HFF-Myc (cell line): ENCODE measurements at regions not wholly inside any gene's neighbourhood (a gene's known extent, or its start where the extent isn't known, plus 50 kb on each side); places are given as distances from the start of the nearest gene placed in this dataset.

Experiments
- DNase-seq: peaks from one replicate; pipeline ENCODE4 v3.0.0-alpha.2; 2011; ENCODE audit warnings: low read depth; ENCODE audit errors: extremely low read depth
- H3K4me3 ChIP-seq: replicated peaks from 2 replicates; pipeline ENCODE4 v1.5.1; 2011; ENCODE audit warnings: low read depth, mild to moderate bottlenecking, control low read depth, low read length
- CTCF ChIP-seq: IDR thresholded peaks from 2 replicates; pipeline ENCODE4 v1.5.1; 2012; ENCODE audit warnings: mild to moderate bottlenecking, low read depth, low read length, control low read depth; ENCODE audit errors: missing control alignments

GRCh38 chr6:105847433-105847832, 238.7 kb upstream of the PRDM1 start:
- no peak for DNase-seq
- no peak overlapping the region for H3K4me3 ChIP-seq
- TF ChIP-seq CTCF = no peak

- no peak overlapping the region for H3K4me3 ChIP-seq
- no peak for DNase-seq
- TF ChIP-seq CTCF = no peak
Observed at GRCh38 chr6:105844275-105844883, 241.8 kb upstream of the PRDM1 start.

- no peak overlapping the region for H3K4me3 ChIP-seq
- TF ChIP-seq CTCF = no peak
- no peak for DNase-seq
Observed at GRCh38 chr6:105839266-105839665, 246.9 kb upstream of the PRDM1 start.

GRCh38 chr6:105838171-105838570, 248.0 kb upstream of the PRDM1 start:
- no peak overlapping the region for H3K4me3 ChIP-seq
- no peak for TF ChIP-seq CTCF
- peak; percentile 29 for DNase-seq

- no peak for DNase-seq
- H3K4me3 ChIP-seq = no peak overlapping the region
- TF ChIP-seq CTCF = no peak
Observed at GRCh38 chr6:105836889-105837288, 249.2 kb upstream of the PRDM1 start.

GRCh38 chr6:105836379-105836778, 249.8 kb upstream of the PRDM1 start:
- TF ChIP-seq CTCF = no peak
- no peak for DNase-seq
- no peak overlapping the region for H3K4me3 ChIP-seq

- peak; percentile 48 for TF ChIP-seq CTCF
- no peak for DNase-seq
- no peak overlapping the region for H3K4me3 ChIP-seq
Observed at GRCh38 chr6:105835373-105835772, 250.8 kb upstream of the PRDM1 start.
